ENCODE measurements at regions not wholly inside any gene's neighbourhood (a gene's known extent, or its start where the extent isn't known, plus 50 kb on each side); places are given as distances from the start of the nearest gene placed in this dataset.

GRCh38 chr18:4858379-4859127 is 338.5 kb downstream of the AKAIN1 start (continued):
- TF ChIP-seq ZBTB9 (CRISPR knock-in tag; IDR thresholded peaks at IDR 0.05): no peak
- TF ChIP-seq SUPT5H (IDR thresholded peaks at IDR 0.05): no peak
- no peak for TF ChIP-seq XRCC3 (IDR thresholded peaks at IDR 0.05)
- TF ChIP-seq ZNF551 (CRISPR knock-in tag; IDR thresholded peaks at IDR 0.05): no peak
- TF ChIP-seq CBX3 (IDR thresholded peaks at IDR 0.05; ENCODE audit: borderline replicate concordance in 1 of 2, low read length in 2 of 2): no peak
- TF ChIP-seq CBFA2T2 (conservative IDR thresholded peaks at IDR 0.05): no peak
- no peak for TF ChIP-seq SMAD3 (CRISPR knock-in tag; conservative IDR thresholded peaks at IDR 0.05)
- no peak for TF ChIP-seq TAF9B (IDR thresholded peaks at IDR 0.05; ENCODE audit: partially characterized antibody)
- no peak for TF ChIP-seq ESRRA (IDR thresholded peaks at IDR 0.05; ENCODE audit: borderline replicate concordance, low read depth)
- TF ChIP-seq ZNF695 (CRISPR knock-in tag; IDR thresholded peaks at IDR 0.05): no peak
- no peak for TF ChIP-seq MAX (CRISPR knock-in tag; IDR thresholded peaks at IDR 0.05)
- TF ChIP-seq, protein P1, sequence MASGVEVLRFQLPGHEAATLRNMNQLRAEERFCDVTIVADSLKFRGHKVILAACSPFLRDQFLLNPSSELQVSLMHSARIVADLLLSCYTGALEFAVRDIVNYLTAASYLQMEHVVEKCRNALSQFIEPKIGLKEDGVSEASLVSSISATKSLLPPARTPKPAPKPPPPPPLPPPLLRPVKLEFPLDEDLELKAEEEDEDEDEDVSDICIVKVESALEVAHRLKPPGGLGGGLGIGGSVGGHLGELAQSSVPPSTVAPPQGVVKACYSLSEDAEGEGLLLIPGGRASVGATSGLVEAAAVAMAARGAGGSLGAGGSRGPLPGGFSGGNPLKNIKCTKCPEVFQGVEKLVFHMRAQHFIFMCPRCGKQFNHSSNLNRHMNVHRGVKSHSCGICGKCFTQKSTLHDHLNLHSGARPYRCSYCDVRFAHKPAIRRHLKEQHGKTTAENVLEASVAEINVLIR (CRISPR knock-in tag; IDR thresholded peaks at IDR 0.05): no peak
- no peak for TF ChIP-seq GMEB1 (CRISPR knock-in tag; IDR thresholded peaks at IDR 0.05)
- no peak for TF ChIP-seq RBM22 (IDR thresholded peaks at IDR 0.05; ENCODE audit: low read depth, low read length, poor library complexity, severe bottlenecking)
- TF ChIP-seq HCFC1 (IDR thresholded peaks at IDR 0.05; ENCODE audit: low read depth, low read length): no peak
- peak; percentile 68 for TF ChIP-seq MAFK (IDR thresholded peaks at IDR 0.05; ENCODE audit: low read length)
